COLO829 (cell line): ENCODE measurements at regions not wholly inside any gene's neighbourhood (a gene's known extent, or its start where the extent isn't known, plus 50 kb on each side); places are given as distances from the start of the nearest gene placed in this dataset.

Experiments
- DNase-seq: peaks from one replicate; pipeline ENCODE4 v3.0.0; 2012; ENCODE audit warnings: low spot score

GRCh38 chr2:128437204-128437565 is 118.5 kb upstream of the HS6ST1 start:
- DNase-seq, result no peak

DNA sequence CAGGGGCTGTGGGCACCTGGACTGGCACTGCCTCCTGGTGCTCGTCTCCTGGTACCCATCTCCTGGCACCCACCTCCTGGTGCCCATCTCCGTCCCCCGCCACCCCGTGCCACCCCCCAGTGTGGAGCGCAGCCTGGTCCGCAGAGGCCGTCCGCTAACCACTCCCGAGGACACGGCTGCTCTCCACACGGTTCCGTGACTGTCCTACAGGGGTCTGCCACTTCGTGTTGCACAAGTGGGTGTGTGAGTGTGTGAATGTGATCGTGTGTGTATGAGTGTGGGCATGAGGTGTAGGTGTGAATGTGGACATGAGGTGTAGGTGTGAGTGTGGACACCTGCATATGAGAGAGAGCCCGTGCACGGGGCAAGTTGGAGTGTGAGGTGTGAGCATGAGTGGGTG is 119.4 kb upstream of the HS6ST1 start:
- no peak for DNase-seq

DNA sequence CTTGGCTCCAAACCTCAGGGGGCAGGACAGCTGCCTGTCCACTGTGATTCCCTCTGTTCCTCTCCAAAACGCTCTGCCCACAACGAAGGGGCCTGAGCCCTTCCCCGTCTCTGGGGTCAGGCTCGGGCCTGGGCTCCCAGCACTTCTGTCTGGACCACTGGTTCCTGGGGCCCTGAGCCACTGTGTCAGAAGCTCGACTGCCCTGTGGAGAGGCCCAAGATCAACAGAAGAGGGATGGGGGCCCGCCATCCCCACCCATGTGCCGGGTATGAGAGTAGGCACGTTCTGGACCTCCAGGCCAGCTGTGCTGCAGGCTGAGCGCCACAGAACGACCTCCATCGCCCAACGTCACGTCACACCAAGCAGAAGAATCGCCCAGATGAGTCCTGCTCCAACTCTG is 119.9 kb upstream of the HS6ST1 start:
- no peak for DNase-seq

GRCh38 chr2:128439031-128439790 is 120.5 kb upstream of the HS6ST1 start:
- DNase-seq, result no peak

DNA sequence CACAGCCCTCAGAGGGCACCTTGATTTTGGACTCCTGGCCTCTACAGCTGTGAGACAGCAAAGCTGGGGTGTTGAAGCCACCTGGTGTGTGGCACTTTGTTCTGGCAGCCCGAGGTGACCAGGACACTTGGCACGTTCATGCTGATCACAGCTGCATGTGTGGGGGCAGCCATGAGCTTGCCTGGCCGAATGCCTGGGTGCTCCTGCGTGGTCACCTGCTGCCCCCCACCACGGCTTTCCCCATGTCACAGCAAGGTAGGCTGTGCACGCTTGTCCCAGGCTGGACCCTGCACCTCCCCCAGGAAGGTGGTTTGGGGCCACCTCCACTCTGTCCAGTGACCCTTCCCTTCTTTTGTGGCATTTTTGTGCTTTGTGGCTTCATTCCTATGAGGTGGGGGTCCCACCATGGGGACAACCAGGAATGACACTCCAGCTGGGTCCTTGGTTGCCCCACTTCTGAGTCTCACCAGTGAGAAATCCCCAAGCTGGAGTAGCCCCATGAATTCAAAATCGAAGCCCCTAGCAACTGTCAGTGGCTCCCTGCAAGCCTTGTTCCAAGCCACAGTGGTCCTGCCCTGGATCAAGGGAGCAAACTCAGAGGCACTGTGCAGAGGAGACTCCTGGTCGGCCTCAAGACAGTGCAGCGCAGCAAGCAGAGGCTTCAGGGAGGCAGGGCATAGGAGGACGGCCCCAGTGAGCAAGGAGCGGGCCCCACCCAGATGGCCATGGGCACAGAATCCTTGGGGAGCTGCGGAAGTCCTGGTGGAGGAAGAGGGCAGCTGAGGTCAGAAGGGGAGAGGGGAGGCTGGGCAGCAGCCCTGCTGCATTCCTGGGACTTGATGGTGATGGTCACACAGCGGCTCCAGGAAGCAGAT is 121.4 kb upstream of the HS6ST1 start:
- no peak for DNase-seq

DNA sequence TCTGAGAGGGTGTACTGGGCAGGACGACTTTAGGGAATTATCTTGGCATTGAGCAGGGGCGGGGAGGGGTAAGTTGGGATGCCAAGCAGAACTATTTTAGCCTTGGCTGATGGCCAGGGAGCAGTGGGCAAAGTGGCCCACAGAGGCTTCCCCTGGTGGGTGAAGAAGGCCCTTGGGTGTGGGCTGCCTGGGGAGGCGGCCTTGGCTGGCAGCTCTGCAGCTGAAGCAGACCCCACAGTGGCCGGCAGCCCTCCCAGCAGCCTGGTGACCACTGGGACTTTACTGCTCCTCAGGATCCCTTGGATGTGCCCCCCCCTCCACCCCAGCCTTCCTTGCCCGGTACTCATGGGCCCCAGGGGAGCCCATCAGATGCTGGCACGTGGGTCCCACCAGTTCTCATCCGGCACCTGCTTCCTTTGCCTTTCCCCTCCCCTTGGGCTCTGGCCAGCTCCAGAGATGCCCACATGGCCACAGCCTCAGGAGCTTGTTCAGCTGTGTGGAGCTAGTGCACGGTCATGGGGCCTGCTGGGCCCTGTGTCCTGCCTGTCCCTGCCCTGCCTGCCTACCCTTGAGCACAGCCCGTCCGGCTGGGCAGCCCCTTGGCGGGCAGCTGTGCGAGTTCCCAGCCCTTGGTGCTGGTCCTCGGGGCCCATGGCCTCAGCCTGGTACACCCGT is 122.1 kb upstream of the HS6ST1 start:
- no peak for DNase-seq

GRCh38 chr2:128441341-128442052 is 122.8 kb upstream of the HS6ST1 start:
- no peak for DNase-seq

DNA sequence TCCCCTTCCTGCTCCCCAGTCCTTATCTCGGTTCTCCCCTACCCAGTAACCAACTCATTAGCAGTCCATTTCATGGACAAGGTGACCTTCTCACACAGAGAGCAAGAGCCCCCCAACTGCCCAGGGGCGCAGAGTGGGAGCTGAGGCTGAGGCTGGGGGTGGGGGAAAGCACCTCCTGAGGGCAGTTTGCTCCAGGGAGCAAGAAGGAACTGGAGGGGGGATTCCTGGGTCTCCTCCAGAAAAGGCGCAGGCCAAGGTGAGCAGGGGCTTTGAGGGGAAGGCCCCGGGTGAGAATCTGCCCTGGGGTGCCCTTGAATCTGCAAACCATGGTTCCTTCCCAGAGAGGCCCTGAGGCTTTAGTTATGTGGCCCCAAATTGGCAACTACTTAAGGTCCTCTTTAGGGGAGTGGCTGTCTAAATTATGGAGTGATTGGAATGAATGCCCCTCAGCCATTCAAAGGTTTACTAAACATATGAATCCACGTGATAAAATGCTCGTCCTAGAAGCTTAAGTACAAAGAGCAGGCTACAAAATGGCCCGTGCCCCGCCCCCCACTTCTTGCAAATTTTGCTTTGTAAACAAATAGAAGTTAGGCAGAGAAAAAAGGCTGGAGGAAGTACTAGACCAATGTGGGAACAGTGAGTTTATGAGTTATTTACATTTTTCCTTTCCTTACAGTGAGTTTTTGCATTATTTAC is 123.5 kb upstream of the HS6ST1 start:
- DNase-seq, result no peak

DNA sequence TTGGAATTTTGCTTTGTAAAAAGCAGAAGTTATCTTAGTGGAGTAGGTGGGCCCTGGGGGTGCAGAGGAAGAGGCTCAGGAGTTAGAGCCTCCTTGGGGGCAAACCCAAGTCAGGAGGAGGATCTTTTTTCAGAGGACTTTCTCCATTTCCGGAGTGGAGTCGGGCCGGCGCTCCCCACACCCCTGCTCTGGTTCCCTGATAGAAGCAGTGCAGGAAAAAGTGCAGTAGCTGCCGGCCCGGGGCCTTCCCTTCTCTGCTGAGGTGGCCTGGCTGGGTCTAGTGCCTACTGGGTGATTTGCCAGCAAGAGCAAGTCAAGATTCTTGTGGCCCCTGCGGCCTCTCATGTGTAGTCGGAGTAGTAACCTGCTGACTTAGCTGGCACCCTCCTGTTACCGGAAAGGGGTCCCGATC is 124.2 kb upstream of the HS6ST1 start:
- DNase-seq, result no peak

- DNase-seq, result no peak
Measured at GRCh38 chr2:128444121-128444771, 125.6 kb upstream of the HS6ST1 start.

- no peak for DNase-seq
Measured at GRCh38 chr2:128444816-128445522, 126.3 kb upstream of the HS6ST1 start.

DNA sequence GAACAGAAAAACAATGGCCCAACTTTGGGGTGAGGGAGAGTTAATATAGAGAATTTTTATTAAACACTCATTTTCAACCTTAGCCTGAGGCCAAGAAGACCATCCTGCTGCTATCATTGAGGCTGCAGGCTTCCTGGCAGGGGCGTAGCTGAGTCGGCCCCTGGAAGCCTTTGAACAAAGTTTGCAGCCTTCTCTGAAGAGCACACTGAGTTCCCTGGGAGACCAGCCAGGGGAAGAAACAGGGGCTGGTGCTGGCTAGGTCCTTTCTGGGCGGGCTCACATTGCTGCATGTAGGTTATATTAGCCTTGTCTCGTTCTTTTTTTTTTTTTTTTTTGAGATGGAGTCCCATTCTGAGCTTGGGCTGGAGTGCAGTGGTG is 126.8 kb upstream of the HS6ST1 start:
- DNase-seq, result no peak

DNA sequence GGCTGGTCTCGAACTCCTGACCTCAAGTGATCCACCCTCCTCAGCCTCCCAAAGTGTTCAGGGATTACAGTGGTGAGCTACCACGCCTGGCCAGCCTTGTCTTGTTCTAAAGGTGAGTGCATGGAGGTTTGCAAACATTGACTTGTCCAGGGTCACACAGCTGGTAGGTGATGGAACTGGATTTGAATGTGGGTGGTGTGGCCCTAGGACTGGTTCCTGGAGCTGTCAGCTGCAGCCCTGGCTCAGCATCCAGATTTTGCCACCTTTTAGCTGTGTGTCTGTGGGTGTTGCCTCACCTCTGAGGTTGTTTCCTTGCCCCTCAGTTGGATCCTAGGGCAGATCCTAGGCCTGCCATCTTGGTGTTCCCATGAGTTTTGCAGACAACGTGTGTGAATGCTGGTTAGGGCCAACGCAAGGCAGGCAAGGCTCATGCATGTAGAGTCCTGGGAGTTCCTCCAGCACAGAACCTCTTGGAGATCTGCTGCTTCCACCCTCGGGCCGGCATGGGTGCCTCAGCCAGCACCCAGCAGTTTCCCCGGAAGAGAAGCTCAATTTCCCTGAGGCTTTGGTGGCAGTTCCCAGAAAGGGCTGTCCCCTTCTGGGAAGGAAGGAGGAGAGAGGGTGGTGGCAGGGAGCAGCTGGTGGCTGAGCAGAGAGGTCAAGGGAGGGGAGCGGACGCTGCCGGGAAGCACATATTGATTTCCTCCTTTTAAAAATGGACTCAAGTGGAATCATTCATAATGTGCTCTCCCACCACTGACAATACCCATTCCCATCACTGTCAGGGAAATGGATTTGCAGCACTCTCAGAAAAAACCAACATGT is 127.6 kb upstream of the HS6ST1 start:
- DNase-seq, result no peak

DNA sequence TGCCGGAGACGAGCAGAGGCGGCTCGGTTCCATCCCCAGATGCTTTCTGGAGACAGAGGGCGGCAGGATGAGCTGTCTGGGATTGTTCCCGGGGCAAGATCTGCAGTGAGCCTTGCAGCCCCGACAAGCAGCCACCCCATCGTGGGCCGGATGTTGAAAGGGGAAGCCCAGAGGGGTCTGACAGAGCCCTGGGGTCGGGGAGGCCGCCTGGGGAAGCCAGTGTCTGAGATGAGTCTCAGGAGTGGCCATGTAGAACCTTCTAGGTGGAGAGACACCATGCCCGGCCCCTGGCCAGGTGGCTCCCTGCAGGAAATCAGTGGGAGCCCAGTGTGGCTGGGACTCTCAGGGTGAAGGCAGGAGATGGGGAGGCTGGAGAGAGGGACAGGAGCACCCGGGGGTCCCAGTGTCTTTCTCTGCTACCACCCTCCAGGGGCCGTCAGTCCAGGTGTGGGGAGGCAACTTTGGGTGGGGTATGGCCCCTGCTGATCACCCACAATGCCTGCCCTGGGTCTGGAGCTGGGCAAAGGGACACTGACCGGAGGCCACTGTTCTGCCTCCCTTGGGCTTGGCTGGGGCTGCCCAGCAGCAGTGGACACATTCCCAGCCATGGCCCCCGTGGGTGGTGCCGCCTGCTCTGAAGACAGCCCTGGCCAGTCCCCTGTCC is 128.3 kb upstream of the HS6ST1 start:
- DNase-seq, result no peak

GRCh38 chr2:128447538-128447995 is 128.9 kb upstream of the HS6ST1 start:
- no peak for DNase-seq

- no peak for DNase-seq
Measured at GRCh38 chr2:128448331-128449225, 129.9 kb upstream of the HS6ST1 start.

DNA sequence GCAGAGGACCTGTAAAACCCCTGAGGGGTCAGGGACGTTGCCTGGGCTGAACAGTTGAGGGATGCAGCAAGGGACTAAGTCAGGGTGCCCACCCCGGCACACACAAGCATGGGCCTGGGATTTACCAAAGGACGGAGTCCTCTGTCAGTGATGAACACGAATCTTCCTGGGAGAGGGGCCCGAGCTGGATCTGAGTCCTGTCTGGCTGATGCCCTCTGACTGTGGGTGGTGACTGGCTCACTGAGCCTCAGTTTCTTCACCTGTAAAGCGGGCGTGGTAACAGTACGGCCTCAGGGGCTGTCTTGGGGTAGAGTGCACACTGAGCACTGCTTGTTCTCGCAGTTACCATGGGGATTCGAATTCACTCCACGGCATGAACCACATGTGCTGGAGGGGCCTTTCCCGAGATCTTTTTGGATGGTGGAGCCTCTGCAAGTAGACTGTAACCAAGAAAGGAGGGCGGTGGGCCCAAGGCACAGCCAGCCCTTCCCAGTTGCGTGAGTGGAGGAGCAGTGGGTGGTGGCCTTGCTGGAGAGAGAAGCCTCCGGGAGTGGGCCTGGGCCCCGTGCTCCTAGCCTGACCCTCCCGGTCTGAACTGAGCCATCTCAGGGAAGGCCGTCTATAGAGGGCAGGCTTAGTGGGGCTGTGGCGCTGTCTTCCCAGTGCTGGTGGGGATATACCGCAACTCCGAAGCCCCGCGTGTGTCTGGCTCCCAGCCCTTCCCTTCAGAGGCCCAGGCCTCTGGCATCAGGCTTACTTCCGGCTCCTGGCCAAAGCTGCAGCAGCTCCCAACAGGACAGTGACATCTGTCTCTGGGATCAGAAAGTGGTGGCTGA is 130.8 kb upstream of the HS6ST1 start:
- DNase-seq, result no peak
